PC-9 (cell line): ENCODE measurements at regions not wholly inside any gene's neighbourhood (a gene's known extent, or its start where the extent isn't known, plus 50 kb on each side); places are given as distances from the start of the nearest gene placed in this dataset.

Source experiments
- EZH2 ChIP-seq: fragments of 200-600 bp; sonication (generic); IDR thresholded peaks from 2 replicates; pipeline ENCODE4 v1.8.0; 2017; ENCODE audit warnings: antibody characterized with exemption, low read depth
- TF ChIP-seq, protein P1 (sequence below): fragments of 200-600 bp; sonication (generic); conservative IDR thresholded peaks from 2 replicates; pipeline ENCODE4 v1.6.1; 2017; ENCODE audit warnings: mixed run types, antibody characterized with exemption, mild to moderate bottlenecking, moderate library complexity

DNA sequence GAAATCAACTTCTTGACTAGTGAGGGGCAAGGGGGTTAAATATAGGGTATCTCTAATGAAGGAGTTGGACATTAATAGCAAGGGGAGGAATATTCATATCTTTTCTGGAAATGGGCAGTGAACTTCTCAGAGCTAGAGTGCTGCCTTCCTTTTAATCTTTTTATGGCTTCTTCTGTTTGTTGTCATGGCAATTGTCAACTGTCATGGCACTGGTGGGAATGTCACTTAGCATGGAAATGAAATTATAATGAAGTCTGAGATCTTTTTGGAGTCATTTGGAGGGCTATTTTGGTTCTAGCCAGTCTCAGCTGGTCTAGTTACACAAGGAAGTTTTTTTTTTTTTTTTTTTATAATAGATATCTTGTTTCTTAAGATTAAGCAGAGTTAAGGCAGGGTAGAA lies 250.2 kb downstream of the AASDHPPT start:
- TF ChIP-seq, protein P1, sequence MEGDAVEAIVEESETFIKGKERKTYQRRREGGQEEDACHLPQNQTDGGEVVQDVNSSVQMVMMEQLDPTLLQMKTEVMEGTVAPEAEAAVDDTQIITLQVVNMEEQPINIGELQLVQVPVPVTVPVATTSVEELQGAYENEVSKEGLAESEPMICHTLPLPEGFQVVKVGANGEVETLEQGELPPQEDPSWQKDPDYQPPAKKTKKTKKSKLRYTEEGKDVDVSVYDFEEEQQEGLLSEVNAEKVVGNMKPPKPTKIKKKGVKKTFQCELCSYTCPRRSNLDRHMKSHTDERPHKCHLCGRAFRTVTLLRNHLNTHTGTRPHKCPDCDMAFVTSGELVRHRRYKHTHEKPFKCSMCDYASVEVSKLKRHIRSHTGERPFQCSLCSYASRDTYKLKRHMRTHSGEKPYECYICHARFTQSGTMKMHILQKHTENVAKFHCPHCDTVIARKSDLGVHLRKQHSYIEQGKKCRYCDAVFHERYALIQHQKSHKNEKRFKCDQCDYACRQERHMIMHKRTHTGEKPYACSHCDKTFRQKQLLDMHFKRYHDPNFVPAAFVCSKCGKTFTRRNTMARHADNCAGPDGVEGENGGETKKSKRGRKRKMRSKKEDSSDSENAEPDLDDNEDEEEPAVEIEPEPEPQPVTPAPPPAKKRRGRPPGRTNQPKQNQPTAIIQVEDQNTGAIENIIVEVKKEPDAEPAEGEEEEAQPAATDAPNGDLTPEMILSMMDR: no peak
- TF ChIP-seq EZH2: no peak
